ENCODE measurements at regions not wholly inside any gene's neighbourhood (a gene's known extent, or its start where the extent isn't known, plus 50 kb on each side); places are given as distances from the start of the nearest gene placed in this dataset.

DNA sequence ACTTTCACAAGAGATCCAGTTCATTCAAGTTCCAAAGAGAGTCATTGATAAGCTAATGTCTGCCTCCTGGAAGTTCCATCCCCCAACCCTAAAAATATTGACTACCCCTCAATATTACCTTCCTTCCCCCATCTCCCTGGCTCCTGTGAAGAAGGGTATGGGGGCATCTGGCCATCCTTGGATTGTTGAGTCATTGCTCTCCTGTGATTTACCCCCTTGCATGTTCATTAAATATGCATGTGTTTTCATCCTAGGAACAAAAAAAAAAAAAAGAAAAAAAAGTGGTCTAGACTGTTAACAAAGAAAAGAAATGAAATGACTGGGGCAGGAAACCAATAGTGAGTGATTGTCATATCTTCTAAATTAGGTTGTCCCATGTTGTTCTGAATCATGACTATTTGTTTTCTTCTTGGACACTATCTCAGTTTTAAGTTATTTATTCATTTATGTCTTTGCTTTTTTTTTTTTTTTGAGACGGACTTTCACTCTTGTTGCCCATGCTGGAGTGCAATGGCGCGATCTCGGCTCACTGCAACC is 51.9 kb upstream of the HUWE1 start:
- no peak for TF ChIP-seq EZH2 (IDR thresholded peaks at IDR 0.05; ENCODE audit: low read length)
- TF ChIP-seq, protein P1, sequence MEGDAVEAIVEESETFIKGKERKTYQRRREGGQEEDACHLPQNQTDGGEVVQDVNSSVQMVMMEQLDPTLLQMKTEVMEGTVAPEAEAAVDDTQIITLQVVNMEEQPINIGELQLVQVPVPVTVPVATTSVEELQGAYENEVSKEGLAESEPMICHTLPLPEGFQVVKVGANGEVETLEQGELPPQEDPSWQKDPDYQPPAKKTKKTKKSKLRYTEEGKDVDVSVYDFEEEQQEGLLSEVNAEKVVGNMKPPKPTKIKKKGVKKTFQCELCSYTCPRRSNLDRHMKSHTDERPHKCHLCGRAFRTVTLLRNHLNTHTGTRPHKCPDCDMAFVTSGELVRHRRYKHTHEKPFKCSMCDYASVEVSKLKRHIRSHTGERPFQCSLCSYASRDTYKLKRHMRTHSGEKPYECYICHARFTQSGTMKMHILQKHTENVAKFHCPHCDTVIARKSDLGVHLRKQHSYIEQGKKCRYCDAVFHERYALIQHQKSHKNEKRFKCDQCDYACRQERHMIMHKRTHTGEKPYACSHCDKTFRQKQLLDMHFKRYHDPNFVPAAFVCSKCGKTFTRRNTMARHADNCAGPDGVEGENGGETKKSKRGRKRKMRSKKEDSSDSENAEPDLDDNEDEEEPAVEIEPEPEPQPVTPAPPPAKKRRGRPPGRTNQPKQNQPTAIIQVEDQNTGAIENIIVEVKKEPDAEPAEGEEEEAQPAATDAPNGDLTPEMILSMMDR (optimal IDR thresholded peaks at IDR 0.05 in 1 of 3, IDR thresholded peaks at IDR 0.05 in 1 of 3, conservative IDR thresholded peaks at IDR 0.05 in 1 of 3; ENCODE audit: extremely low read depth in 1 of 3, insufficient read depth in 2 of 3, low read length in 3 of 3), result no peak

Data from keratinocyte (primary cell).